MM.1S (cell line): ENCODE measurements at regions not wholly inside any gene's neighbourhood (a gene's known extent, or its start where the extent isn't known, plus 50 kb on each side); places are given as distances from the start of the nearest gene placed in this dataset.
"Not testable (repeated sequence)": the region's sequence is repeated elsewhere in the genome, so short reads cannot be mapped to it uniquely, and the experiment has no call there.

Source experiments
- DNase-seq: peaks from one replicate; pipeline ENCODE4 v3.0.0-alpha.2; 2015
- H2AFZ ChIP-seq: fragments of 300-600 bp; sonication (generic); 2 replicates; pipeline ENCODE4 v1.6.0; 2016; ENCODE audit warnings: antibody characterized with exemption, low read length
- H3F3A ChIP-seq: fragments of 300-600 bp; sonication (generic); 2 replicates; pipeline ENCODE4 v1.6.1; 2016; ENCODE audit warnings: mild to moderate bottlenecking, antibody characterized with exemption, low read length, moderate library complexity, mixed read lengths; ENCODE audit not compliant: insufficient read depth
- H3K27ac ChIP-seq: fragments of 300-600 bp; sonication (generic); 2 replicates; pipeline ENCODE4 v1.5.1; 2016; ENCODE audit warnings: mild to moderate bottlenecking, low read length
- H3K27me3 ChIP-seq: fragments of 300-600 bp; sonication (generic); replicated peaks from 2 replicates; pipeline ENCODE4 v1.6.0; 2016; ENCODE audit warnings: low read length; ENCODE audit not compliant: insufficient read depth
- H3K36me3 ChIP-seq: fragments of 300-600 bp; sonication (generic); replicated peaks from 2 replicates; pipeline ENCODE4 v1.6.1; 2016; ENCODE audit warnings: mild to moderate bottlenecking, low read length, mixed read lengths; ENCODE audit not compliant: insufficient read depth
- H3K4me1 ChIP-seq: fragments of 300-600 bp; sonication (generic); 2 replicates; pipeline ENCODE4 v1.6.1; 2016; ENCODE audit warnings: low read length, mixed read lengths
- H3K4me2 ChIP-seq: fragments of 300-600 bp; sonication (generic); 2 replicates; pipeline ENCODE4 v1.6.0; 2016; ENCODE audit warnings: low read depth, low read length
- H3K4me3 ChIP-seq: fragments of 300-600 bp; sonication (generic); 2 replicates; pipeline ENCODE4 v1.5.1; 2016; ENCODE audit warnings: low read length, mixed read lengths
- H3K79me2 ChIP-seq: fragments of 300-600 bp; sonication (generic); 2 replicates; pipeline ENCODE4 v1.6.1; 2016; ENCODE audit warnings: mixed run types, low read length, mixed read lengths
- H3K9ac ChIP-seq: fragments of 300-600 bp; sonication (generic); 2 replicates; pipeline ENCODE4 v1.6.1; 2016; ENCODE audit warnings: low read length, mixed read lengths
- H3K9me2 ChIP-seq: fragments of 300-600 bp; sonication (generic); replicated peaks from 2 replicates; pipeline ENCODE4 v1.6.1; 2016; ENCODE audit warnings: mild to moderate bottlenecking, low read length, mixed read lengths; ENCODE audit not compliant: insufficient read depth
- H3K9me3 ChIP-seq: fragments of 300-600 bp; sonication (generic); replicated peaks from 2 replicates; pipeline ENCODE4 v1.6.1; 2016; ENCODE audit warnings: mild to moderate bottlenecking, low read length, mixed read lengths; ENCODE audit not compliant: insufficient read depth
- H4K20me1 ChIP-seq: fragments of 300-600 bp; sonication (generic); 2 replicates; pipeline ENCODE4 v1.6.1; 2016; ENCODE audit warnings: mild to moderate bottlenecking, low read length, moderate library complexity, mixed read lengths; ENCODE audit not compliant: insufficient read depth
- CTCF ChIP-seq: fragments of 300-600 bp; sonication (generic); IDR thresholded peaks from 2 replicates; pipeline ENCODE4 v1.5.1; 2016; ENCODE audit warnings: antibody characterized with exemption, low read length, mixed read lengths
- EZH2 ChIP-seq: fragments of 300-600 bp; sonication (generic); optimal IDR thresholded peaks from 2 replicates; pipeline ENCODE3; 2017; ENCODE audit warnings: low read depth, mild to moderate bottlenecking, antibody characterized with exemption, low read length, mixed read lengths
- EZH2phosphoT487 ChIP-seq: fragments of 300-600 bp; sonication (generic); IDR thresholded peaks from 2 replicates; pipeline ENCODE4 v1.6.1; 2018; ENCODE audit warnings: antibody characterized with exemption, low read length

GRCh38 chr6:4662886-4663285, 113.3 kb upstream of the CDYL start:
- Histone ChIP-seq H3K4me1 (no peaks in the 10 kb centered on the region), H3K27ac (no peak overlapping the region), H3K9ac (no peak overlapping the region), H3K9me2 (no peaks in the 10 kb centered on the region), H3K9me3 (no peaks in the 10 kb centered on the region), H3K27me3 (no peaks in the 10 kb centered on the region), H3F3A (no peaks in the 10 kb centered on the region), H4K20me1 (no peaks in the 10 kb centered on the region), H3K4me2 (no peak overlapping the region), H3K36me3 (no peaks in the 10 kb centered on the region), H3K4me3 (no peak overlapping the region), H3K79me2 (no peaks in the 10 kb centered on the region), H2AFZ (no peak overlapping the region)
- TF ChIP-seq CTCF: no peak
- TF ChIP-seq EZH2: no peak
- TF ChIP-seq EZH2phosphoT487: no peak
- DNase-seq: no peak

- DNase-seq: no peak
- H3F3A ChIP-seq: no peaks in the 10 kb centered on the region
- H3K4me1 ChIP-seq: no peaks in the 10 kb centered on the region
- H2AFZ ChIP-seq: no peak overlapping the region
- no peaks in the 10 kb centered on the region for H3K79me2 ChIP-seq
- H3K4me2 ChIP-seq: no peak overlapping the region
- no peaks in the 10 kb centered on the region for H3K9me2 ChIP-seq
- H3K27me3 ChIP-seq: no peaks in the 10 kb centered on the region
- H3K4me3 ChIP-seq: no peak overlapping the region
- no peak overlapping the region for H3K27ac ChIP-seq
- H3K9me3 ChIP-seq: no peaks in the 10 kb centered on the region
- H3K9ac ChIP-seq: no peak overlapping the region
- H4K20me1 ChIP-seq: no peaks in the 10 kb centered on the region
- TF ChIP-seq CTCF (no peak), EZH2 (no peak), EZH2phosphoT487 (no peak)
- no peaks in the 10 kb centered on the region for H3K36me3 ChIP-seq
Measured at GRCh38 chr6:4661391-4661790, 114.8 kb upstream of the CDYL start.

GRCh38 chr6:4660377-4661321, 115.6 kb upstream of the CDYL start:
- Histone ChIP-seq H3K4me2 (no peak overlapping the region), H4K20me1 (no peaks in the 10 kb centered on the region), H3K9ac (no peak overlapping the region), H3F3A (no peaks in the 10 kb centered on the region), H3K27me3 (no peaks in the 10 kb centered on the region), H3K4me1 (no peaks in the 10 kb centered on the region), H2AFZ (no peak overlapping the region), H3K27ac (no peak overlapping the region), H3K4me3 (no peak overlapping the region), H3K79me2 (no peaks in the 10 kb centered on the region), H3K36me3 (no peaks in the 10 kb centered on the region), H3K9me2 (no peaks in the 10 kb centered on the region), H3K9me3 (no peaks in the 10 kb centered on the region)
- TF ChIP-seq EZH2 (no peak), CTCF (no peak), EZH2phosphoT487 (no peak)
- DNase-seq: no peak

GRCh38 chr6:4659719-4660118, 116.5 kb upstream of the CDYL start:
- H3K9ac ChIP-seq, H3K27me3 ChIP-seq, H3K4me2 ChIP-seq, H3K4me1 ChIP-seq, H3K79me2 ChIP-seq, H3K4me3 ChIP-seq, H3F3A ChIP-seq, H3K9me2 ChIP-seq, H3K27ac ChIP-seq, H3K9me3 ChIP-seq, H4K20me1 ChIP-seq, H3K36me3 ChIP-seq, DNase-seq, H2AFZ ChIP-seq: not testable (repeated sequence)
